Thyroid gland (tissue), 4 donors: ENCODE measurements at regions not wholly inside any gene's neighbourhood (a gene's known extent, or its start where the extent isn't known, plus 50 kb on each side); places are given as distances from the start of the nearest gene placed in this dataset.
"Not testable (repeated sequence)": the region's sequence is repeated elsewhere in the genome, so short reads cannot be mapped to it uniquely, and the experiment has no call there.

Source experiments
- DNase-seq, 2 donors: peaks; one replicate each; pipeline ENCODE4 v3.0.0-alpha.2; 2019
- H3K27ac ChIP-seq, 3 donors: fragments of 200-600 bp; sonication (generic); 1 replicate in 2 of 3; 2 replicates in 1 of 3; pipeline ENCODE4 v1.5.1; 2016 to 2019; ENCODE audit warnings: mild to moderate bottlenecking in 1 of 3, moderate library complexity in 1 of 3
- H3K27me3 ChIP-seq: fragments of 200-600 bp; sonication (generic); one replicate; pipeline ENCODE4 v1.5.1; 2019
- H3K36me3 ChIP-seq, 2 donors: fragments of 200-600 bp; sonication (generic); one replicate each; pipeline ENCODE4 v1.5.1; 2016 to 2019
- H3K4me1 ChIP-seq, 2 donors: fragments of 200-600 bp; sonication (generic); one replicate each; pipeline ENCODE4 v1.5.1; 2017 to 2019
- H3K4me3 ChIP-seq, 3 donors: fragments of 200-600 bp; sonication (generic); replicated peaks in 1 of 3; 1 replicate in 2 of 3; 2 replicates in 1 of 3; pipeline ENCODE4 v1.5.1; 2016; ENCODE audit warnings: mild to moderate bottlenecking in 1 of 3
- H3K9me3 ChIP-seq: fragments of 200-600 bp; sonication (generic); one replicate; pipeline ENCODE4 v1.5.1; 2017
- CTCF ChIP-seq, 6 experiments: fragments of 200-600 bp in 3 of 6; fragments of 450-650 bp in 3 of 6; sonication (generic) in 3 of 6; IDR thresholded peaks; one replicate each; pipeline ENCODE4 v1.5.1; 2016 to 2019; ENCODE audit warnings: antibody characterized with exemption in 6 of 6, mild to moderate bottlenecking in 2 of 6, inconsistent platforms in 1 of 6, moderate library complexity in 1 of 6
- POLR2A ChIP-seq, 2 donors: fragments of 450-650 bp; IDR thresholded peaks; one replicate each; pipeline ENCODE4 v1.6.1; 2017; ENCODE audit warnings: antibody characterized with exemption in 2 of 2, mild to moderate bottlenecking in 2 of 2, moderate library complexity in 1 of 2
- WGBS, 2 donors: methylation state at CpG; one replicate each; pipeline ENCODE4 v1.1.5; 2017; 5-methylcytosine and 5-hydroxymethylcytosine counted together
- intact Hi-C: fragments of 100-400 bp; cut with DNase I; formaldehyde crosslinking; loops from one replicate; pipeline ENCODE4 v1.15.1; 2023

GRCh38 chr6:74479420-74479819, 726.4 kb downstream of the COL12A1 start:
- intact Hi-C loops, result no loop called here

GRCh38 chr6:74474046-74474445, 731.8 kb downstream of the COL12A1 start:
- intact Hi-C loops, H3K27me3 ChIP-seq, H3K9me3 ChIP-seq, H3K36me3 ChIP-seq, H3K4me3 ChIP-seq, H3K27ac ChIP-seq, H3K4me1 ChIP-seq, DNase-seq: not testable (repeated sequence)
- WGBS, 2 donors, result 96 to 97% methylated on average over 10 of the region's 10 CpGs

More at GRCh38 chr6:74479420-74479819, 726.4 kb downstream of the COL12A1 start:
- DNase-seq, result no peak
- H3K4me3 ChIP-seq, result no peak overlapping the region
- H3K27ac ChIP-seq, result no peak overlapping the region
- no peaks in the 10 kb centered on the region for H3K9me3 ChIP-seq
- TF ChIP-seq POLR2A (IDR thresholded peaks at IDR 0.05) (no peak), CTCF (IDR thresholded peaks at IDR 0.05) (no peak)
- H3K4me1 ChIP-seq, result no peaks in the 10 kb centered on the region
- no peaks in the 10 kb centered on the region for H3K27me3 ChIP-seq
- WGBS, 2 donors, result 82 to 91% methylated on average over 4 of the region's 4 CpGs
- H3K36me3 ChIP-seq, result no peaks in the 10 kb centered on the region

GRCh38 chr6:74468552-74468951, 737.3 kb downstream of the COL12A1 start:
- H3K27me3 ChIP-seq, DNase-seq, intact Hi-C loops, H3K4me1 ChIP-seq, H3K36me3 ChIP-seq, H3K9me3 ChIP-seq, H3K4me3 ChIP-seq, H3K27ac ChIP-seq: not testable (repeated sequence)
- 88 to 98% methylated on average over 8 to 15 of the region's 15 CpGs for WGBS, 2 donors

- no peak overlapping the region for H3K27ac ChIP-seq
- DNase-seq, result no peak
- H3K9me3 ChIP-seq, result no peaks in the 10 kb centered on the region
- no peaks in the 10 kb centered on the region for H3K36me3 ChIP-seq
- H3K4me3 ChIP-seq, result no peak overlapping the region
- H3K4me1 ChIP-seq, result no peaks in the 10 kb centered on the region
- H3K27me3 ChIP-seq, result no peaks in the 10 kb centered on the region
- WGBS, 2 donors, result 86 to 89% methylated on average over 2 of the region's 2 CpGs
- TF ChIP-seq CTCF (IDR thresholded peaks at IDR 0.05) (no peak), POLR2A (IDR thresholded peaks at IDR 0.05) (no peak)
- intact Hi-C loops, result no loop called here
Measured at GRCh38 chr6:74467533-74468215, 738.2 kb downstream of the COL12A1 start.

- H3K27me3 ChIP-seq, result no peaks in the 10 kb centered on the region
- H3K4me3 ChIP-seq, result no peak overlapping the region
- no peaks in the 10 kb centered on the region for H3K4me1 ChIP-seq
- no peaks in the 10 kb centered on the region for H3K36me3 ChIP-seq
- no peak overlapping the region for H3K27ac ChIP-seq
- 64 to 86% methylated on average over 1 to 2 of the region's 2 CpGs for WGBS, 2 donors
- intact Hi-C loops, result no loop called here
- DNase-seq, result no peak
- H3K9me3 ChIP-seq, result no peaks in the 10 kb centered on the region
- no peak for TF ChIP-seq POLR2A (IDR thresholded peaks at IDR 0.05)
Measured at GRCh38 chr6:74466572-74466971, 739.3 kb downstream of the COL12A1 start.

- no peaks in the 10 kb centered on the region for H3K36me3 ChIP-seq
- 91 to 92% methylated on average over 7 of the region's 7 CpGs for WGBS, 2 donors
- intact Hi-C loops, result no loop called here
- no peak for TF ChIP-seq CTCF (IDR thresholded peaks at IDR 0.05)
- TF ChIP-seq POLR2A (IDR thresholded peaks at IDR 0.05), result no peak
- no peaks in the 10 kb centered on the region for H3K4me1 ChIP-seq
- DNase-seq, result no peak
- no peak overlapping the region for H3K27ac ChIP-seq
- no peak overlapping the region for H3K4me3 ChIP-seq
- H3K9me3 ChIP-seq, result no peaks in the 10 kb centered on the region
- no peaks in the 10 kb centered on the region for H3K27me3 ChIP-seq
Measured at GRCh38 chr6:74459260-74459659, 746.6 kb downstream of the COL12A1 start.
